GM19395 (cell line): ENCODE measurements at regions not wholly inside any gene's neighbourhood (a gene's known extent, or its start where the extent isn't known, plus 50 kb on each side); places are given as distances from the start of the nearest gene placed in this dataset.
"Not testable (repeated sequence)": the region's sequence is repeated elsewhere in the genome, so short reads cannot be mapped to it uniquely, and the experiment has no call there.

ENCODE experiments used
- ATAC-seq: cut with Tn5 transposase; IDR thresholded peaks from one replicate; pipeline ENCODE4 v1.9.1; 2021; ENCODE audit warnings: mild to moderate bottlenecking, moderate library complexity; ENCODE audit not compliant: unreplicated experiment

GRCh38 chr9:27800692-27801370 is 227.6 kb upstream of the C9orf72 start:
- ATAC-seq = no peak

DNA sequence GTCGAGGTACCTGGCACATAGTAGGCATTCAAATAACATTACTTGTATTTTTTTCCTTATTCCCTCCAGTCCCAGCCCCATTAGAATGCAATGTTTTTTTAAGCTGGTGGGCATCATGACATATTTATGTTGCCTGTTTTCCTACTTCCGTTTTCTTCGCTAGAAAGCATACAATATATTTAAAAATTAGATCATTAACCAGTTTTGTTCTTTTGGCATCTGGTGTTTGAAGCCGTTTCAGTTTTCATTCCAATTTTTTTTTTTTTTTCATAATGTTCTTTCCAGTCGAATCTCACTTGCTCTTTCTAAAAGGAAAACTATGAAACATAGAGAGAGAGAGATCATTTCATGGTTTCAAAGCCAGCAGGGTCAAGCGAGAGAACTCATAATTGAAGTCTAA is 228.3 kb upstream of the C9orf72 start:
- ATAC-seq = no peak

DNA sequence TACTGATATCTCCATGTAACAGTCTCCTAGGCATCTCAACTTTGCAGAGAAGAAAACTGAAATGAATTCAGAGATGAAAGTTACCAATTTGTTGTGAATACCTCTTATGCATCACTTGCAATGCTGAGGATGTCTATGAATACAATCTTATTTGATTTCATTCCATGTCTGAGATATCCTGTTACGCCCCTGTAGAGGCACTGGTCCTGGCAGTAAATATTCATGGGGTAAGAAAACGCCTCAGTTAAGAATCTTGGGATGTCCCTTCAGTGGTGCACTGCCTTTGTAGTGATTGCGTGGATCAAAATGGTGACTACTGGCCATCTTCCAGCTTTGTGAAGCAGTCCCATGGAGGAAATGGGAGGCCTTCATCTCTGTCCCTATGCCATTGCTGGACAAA is 229.1 kb upstream of the C9orf72 start:
- ATAC-seq = no peak

- no peak for ATAC-seq
Measured at GRCh38 chr9:27808864-27809263, 235.6 kb upstream of the C9orf72 start.

- ATAC-seq = no peak
Measured at GRCh38 chr9:27817747-27818146, 244.5 kb upstream of the C9orf72 start.

- no peak for ATAC-seq
Measured at GRCh38 chr9:27818348-27818747, 245.1 kb upstream of the C9orf72 start.

GRCh38 chr9:27828908-27829307 is 255.6 kb upstream of the C9orf72 start:
- no peak for ATAC-seq

DNA sequence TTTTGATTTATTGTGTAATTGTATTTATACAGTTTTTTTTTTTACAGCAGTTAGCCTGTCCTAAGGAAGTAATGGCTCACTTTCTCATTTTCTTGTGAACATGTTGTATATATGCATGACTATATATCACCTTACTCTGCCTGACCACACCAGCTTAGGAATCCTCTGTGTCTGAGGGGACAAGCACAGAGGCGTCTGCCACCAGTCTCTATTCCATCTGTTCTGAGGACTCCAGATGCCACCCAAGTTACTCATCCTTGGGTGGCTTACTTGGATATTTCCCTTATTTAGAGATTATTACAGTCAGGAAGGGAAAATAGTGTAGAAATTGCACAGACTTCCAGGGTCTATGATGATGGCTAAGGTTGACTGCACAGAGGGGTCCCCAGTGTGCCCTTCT is 256.3 kb upstream of the C9orf72 start:
- ATAC-seq = no peak

DNA sequence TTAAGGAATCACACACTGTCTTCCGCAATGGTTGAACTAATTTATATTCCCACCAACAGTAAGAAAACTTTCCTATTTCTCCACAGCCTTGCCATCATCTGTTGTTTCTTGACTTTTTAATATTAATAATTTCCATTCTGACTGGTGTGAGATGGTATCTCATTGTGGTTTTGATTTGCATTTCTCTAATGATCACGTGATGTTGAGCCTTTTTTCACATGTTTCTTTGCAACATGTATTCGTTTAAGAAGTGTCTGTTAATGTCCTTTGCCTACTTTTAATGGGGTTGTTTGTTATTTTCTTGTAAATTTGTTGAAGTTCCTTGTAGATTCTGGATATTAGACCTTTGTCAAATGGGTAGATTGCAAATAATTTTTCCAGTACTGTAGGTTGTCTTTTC is 258.8 kb upstream of the C9orf72 start:
- not testable (repeated sequence) for ATAC-seq

DNA sequence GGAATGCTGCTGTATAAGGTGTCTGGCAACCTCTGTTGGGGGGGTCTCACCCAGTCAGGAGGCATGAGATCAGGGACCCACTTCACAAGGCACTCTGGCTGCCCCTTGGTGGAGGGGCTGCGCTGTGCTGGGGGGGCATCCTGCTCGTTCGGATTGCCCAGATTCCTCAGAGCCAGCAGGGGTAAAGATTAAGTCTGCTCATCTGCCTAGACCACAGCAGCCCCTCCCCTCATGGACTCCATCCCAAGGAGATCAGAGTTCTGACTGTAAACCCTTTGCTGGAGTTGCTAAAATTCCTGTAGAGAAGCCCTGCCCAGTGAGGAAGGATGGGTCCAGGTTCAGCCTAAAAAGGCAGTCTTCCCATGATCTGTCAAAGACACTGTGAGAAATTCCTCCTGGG is 262.0 kb upstream of the C9orf72 start:
- ATAC-seq = no peak

- no peak for ATAC-seq
Measured at GRCh38 chr9:27835746-27836145, 262.5 kb upstream of the C9orf72 start.

- no peak for ATAC-seq
Measured at GRCh38 chr9:27836661-27837401, 263.6 kb upstream of the C9orf72 start.

GRCh38 chr9:27838876-27839275 is 265.6 kb upstream of the C9orf72 start:
- no peak for ATAC-seq

GRCh38 chr9:27839767-27840166 is 266.5 kb upstream of the C9orf72 start:
- ATAC-seq = not testable (repeated sequence)

DNA sequence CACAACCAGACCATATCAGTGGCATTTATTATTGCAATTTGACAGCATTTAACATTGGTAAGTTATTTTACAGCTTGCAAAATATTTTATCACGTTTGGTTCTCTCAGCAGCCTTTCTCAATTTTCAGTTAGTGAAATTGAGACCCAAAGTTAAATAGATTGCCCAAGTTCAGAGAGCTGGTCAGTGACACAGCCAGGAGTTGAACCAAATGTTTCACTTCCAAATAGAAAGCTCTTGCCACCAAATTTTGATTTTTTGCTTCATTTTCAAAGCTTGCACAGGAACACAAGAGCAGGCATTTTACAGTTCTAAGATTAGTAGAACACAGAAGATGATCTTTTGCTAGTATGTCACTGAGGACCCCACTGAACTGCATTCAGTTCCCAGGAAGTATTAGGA is 271.5 kb upstream of the C9orf72 start:
- ATAC-seq = no peak

DNA sequence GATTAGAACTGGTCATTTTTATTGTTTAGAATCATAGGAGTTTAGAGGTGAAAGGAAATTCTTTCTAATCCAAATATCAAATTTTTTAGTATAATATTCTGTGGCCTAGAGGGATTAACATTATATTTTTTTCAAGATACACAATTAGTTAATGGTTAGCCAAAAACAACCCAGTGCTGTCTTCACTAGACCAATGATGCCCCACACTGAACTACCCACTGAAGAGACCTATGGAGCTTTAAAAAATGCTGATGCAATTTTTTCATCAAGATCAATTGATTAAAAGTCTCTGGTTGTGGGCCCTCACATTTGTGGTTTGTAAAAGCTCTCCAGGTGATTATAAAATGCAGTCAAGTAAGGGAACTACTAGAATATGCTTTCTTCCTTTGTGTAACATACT is 274.1 kb upstream of the C9orf72 start:
- ATAC-seq = no peak

DNA sequence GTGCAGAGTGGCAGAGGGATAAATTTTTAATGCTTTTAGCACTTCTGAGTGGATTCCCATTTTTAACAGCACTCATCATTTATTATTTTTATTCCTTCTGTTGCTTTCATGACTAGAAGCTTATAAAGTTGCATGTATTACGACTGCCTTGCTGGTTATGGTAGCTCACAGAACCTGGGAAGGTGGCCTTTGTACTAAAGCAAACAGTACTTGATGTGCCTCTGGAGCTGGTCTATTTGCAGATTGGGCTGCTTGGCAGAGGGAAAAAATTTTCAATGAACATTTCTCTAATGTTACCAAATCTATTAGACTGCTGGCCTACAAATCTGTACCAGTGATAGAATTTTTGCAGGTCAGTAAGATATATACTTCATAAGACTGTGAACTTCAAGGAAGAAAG is 274.5 kb upstream of the C9orf72 start:
- no peak for ATAC-seq

DNA sequence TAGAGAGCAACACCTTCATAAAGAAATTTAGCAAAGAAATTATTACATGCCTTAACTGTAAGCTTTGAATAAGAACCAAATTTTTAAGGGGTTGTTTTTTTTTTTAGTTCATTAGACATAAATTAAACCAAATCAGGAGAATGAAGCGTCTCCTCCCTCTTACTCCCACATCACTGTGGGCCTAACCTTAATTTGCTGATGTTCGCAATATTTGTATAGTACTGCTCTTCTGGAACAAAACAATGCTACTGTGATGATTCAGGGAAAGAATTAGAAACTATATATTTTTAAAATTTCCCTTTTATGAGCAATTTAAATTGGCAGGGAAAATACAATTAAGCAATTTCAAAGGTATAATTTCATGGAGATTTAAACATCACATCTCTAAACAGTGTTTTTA is 275.0 kb upstream of the C9orf72 start:
- ATAC-seq = no peak

DNA sequence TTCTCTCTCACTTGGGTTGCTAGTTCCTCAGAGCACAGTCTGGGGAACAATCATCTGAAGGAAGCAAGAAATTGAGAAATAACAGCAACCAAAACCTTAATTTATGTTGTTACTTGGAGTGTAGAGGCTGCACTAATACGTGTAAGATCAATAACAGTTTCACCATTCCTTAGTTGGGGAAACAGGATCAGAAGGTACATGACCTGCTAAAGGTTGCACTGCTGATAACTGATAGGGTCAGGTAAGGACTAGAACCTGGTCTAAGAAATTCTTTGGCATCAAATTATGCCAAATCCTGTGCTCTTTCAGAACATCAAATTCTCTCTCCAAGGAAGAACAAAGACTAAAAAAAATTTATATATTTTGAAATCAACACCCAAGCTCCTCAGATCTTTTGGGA is 278.6 kb upstream of the C9orf72 start:
- ATAC-seq = no peak

GRCh38 chr9:27853529-27853928 is 280.2 kb upstream of the C9orf72 start:
- no peak for ATAC-seq

DNA sequence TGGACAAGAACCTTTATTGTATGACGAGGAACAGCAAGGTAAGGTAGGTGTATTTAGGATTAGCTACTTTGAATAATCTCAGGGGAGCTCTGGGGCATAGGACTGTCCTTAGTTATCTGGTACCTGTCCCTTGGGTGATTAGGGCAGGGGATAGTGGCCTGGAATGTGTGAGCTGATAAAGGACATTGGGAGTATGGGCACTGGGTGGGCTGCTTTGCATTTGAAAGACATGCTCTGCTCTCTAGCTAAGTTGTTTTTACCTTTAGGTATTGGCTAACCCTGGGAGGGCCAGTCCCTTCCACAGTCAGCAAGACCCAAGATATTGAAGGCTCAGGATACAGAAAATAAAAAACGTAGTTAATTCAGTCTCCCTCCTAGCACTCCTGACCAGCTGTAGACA is 282.8 kb upstream of the C9orf72 start:
- no peak for ATAC-seq

DNA sequence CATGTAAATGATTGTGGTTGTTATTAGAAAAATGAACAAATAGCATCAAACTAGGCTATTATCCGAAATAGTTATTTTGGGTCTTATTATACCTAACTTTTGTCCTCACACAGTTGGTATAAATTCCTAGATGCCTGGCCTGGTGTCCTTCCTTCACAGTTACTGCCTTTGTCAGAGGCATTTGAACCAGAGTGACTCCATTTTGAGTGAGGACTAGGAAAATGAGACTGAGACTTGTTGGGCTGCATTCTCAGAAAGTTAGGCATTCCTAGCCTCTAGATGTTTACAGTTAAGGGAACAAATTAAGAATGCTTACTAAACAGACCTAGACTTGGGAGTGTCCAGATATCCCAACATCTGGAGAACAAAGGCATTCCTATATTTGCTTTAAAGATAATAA is 283.5 kb upstream of the C9orf72 start:
- ATAC-seq = no peak

DNA sequence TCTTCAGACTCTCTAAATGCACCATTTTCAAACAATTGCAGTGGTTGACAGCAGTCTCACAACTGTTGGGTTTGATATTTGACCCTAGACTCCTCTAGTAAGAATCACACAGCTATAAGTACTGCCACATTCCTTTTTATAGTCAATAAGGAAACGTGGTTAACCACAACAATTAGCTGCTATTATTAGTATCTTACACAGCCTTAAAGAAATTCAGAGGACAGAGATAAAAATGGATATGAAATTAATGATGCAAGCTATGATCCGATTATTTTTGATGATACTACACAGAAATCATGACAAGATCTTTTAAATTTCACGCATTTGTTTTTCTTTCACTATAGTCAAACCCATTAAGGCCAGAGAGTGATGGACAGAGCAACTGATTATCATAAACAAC is 288.6 kb upstream of the C9orf72 start:
- no peak for ATAC-seq
